ENCODE measurements at regions not wholly inside any gene's neighbourhood (a gene's known extent, or its start where the extent isn't known, plus 50 kb on each side); places are given as distances from the start of the nearest gene placed in this dataset.
A peak's percentile ranks its signal among the peaks of the same experiment; 100 is the strongest.
"Not testable (repeated sequence)": the region's sequence is repeated elsewhere in the genome, so short reads cannot be mapped to it uniquely, and the experiment has no call there.

DNA sequence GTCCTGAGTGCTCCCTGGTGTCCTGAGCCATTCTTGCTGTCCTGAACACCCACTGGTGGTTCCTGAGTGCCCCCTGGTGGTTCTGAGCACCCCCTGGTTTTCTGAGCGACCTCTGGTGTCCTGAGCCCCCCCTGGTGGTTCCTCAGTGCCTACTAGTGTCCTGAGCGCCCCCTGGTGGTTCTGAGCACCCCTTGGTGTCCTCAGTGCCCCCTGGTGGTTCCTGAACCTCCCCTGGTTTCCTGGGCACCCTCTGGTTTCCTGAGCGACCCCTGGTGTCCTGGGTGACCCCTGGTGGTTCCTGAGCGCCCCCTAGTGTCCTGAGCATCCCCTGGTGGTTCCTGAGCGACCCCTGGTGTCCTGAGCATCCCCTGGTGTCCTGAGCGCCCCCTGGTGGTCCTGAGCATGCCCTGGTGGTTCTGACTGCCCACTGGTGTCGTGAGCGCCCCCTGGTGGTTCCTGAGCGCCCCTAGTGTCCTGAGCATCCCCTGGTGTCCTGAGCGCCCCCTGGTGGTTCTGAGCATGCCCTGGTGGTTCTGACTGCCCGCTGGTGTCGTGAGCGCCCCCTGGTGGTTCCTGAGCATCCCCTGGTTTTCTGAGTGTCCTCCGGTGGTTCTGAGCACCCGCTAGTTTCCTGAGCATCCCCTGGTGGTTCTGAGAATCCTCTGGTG, 473.1 kb downstream of the TMEM121 start:
- TF ChIP-seq, protein P1, sequence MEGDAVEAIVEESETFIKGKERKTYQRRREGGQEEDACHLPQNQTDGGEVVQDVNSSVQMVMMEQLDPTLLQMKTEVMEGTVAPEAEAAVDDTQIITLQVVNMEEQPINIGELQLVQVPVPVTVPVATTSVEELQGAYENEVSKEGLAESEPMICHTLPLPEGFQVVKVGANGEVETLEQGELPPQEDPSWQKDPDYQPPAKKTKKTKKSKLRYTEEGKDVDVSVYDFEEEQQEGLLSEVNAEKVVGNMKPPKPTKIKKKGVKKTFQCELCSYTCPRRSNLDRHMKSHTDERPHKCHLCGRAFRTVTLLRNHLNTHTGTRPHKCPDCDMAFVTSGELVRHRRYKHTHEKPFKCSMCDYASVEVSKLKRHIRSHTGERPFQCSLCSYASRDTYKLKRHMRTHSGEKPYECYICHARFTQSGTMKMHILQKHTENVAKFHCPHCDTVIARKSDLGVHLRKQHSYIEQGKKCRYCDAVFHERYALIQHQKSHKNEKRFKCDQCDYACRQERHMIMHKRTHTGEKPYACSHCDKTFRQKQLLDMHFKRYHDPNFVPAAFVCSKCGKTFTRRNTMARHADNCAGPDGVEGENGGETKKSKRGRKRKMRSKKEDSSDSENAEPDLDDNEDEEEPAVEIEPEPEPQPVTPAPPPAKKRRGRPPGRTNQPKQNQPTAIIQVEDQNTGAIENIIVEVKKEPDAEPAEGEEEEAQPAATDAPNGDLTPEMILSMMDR (IDR thresholded peaks at IDR 0.05; ENCODE audit: insufficient read depth, low read depth, low read length): peak; percentile 2
- no peak overlapping the region for H3K4me3 ChIP-seq (ENCODE audit: low read depth, low read length)
- DNase-seq (ENCODE audit: low read depth): peak; percentile 0

DNA sequence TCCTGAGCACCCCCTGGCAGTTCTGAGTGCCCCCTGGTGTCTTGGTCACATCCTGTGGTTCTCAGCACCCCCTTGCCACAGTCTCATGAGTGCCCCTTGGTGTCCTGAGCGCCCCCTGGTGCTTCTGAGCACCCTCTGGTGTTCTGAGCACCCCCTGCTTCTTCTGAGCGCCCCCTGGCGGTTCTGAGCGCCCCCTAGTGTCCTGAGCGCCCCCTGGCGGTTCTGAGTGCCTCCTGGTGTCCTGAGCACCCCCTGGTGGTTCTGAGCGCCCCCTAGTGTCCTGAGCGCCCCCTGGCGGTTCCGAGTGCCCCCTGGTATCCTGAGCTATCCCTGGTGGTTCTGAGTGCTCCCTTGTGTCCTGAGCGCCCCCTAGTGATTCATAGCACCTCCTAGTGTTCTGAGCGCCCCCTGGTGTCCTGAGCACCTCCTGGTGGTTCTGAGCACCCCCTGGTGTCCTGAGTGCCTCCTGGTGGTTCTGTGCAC, 473.7 kb downstream of the TMEM121 start:
- DNase-seq (ENCODE audit: low read depth); H3K4me3 ChIP-seq (ENCODE audit: low read depth, low read length): not testable (repeated sequence)

DNA sequence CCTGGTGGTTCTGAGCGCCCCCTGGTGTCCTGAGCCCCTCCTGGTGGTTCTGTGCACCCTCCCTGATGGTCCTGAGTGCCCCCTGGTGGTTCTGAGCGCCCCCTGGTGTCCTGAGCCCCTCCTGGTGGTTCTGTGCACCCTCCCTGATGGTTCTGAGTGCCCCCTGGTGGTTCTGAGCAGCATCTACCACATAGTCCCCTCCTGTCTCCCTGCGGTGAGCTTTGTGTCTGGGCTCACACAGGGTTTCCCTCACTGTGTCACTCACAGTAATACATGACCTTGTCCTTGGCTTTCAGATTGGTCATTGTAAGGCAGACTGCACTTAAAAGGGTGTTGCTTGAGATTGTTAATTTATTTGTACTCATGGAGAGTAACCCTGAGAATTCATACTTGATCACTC, 474.9 kb downstream of the TMEM121 start:
- not testable (repeated sequence) for DNase-seq (ENCODE audit: low read depth); H3K4me3 ChIP-seq (ENCODE audit: low read depth, low read length)

DNA sequence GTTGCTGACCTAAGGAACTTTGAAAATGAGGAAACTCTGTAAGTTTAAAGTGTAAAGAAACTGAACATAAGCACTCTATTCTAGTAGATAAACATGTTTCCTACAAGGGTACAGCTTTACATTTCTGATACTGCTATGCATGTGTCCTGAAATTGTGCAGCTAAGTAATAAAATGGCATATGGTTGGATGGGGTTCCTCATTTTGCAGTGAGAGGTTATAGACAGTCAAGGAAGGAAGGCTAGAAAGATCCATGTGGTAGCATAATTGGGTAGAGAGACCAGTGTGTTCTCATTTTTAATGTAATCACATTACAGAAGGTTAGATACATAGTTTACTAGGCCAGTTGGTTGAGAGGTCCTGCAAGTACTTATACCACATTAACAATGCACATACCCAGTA, 477.0 kb downstream of the TMEM121 start:
- no peak overlapping the region for H3K4me3 ChIP-seq (ENCODE audit: low read depth, low read length)
- TF ChIP-seq, protein P1 (IDR thresholded peaks at IDR 0.05; ENCODE audit: insufficient read depth, low read depth, low read length): no peak

DNA sequence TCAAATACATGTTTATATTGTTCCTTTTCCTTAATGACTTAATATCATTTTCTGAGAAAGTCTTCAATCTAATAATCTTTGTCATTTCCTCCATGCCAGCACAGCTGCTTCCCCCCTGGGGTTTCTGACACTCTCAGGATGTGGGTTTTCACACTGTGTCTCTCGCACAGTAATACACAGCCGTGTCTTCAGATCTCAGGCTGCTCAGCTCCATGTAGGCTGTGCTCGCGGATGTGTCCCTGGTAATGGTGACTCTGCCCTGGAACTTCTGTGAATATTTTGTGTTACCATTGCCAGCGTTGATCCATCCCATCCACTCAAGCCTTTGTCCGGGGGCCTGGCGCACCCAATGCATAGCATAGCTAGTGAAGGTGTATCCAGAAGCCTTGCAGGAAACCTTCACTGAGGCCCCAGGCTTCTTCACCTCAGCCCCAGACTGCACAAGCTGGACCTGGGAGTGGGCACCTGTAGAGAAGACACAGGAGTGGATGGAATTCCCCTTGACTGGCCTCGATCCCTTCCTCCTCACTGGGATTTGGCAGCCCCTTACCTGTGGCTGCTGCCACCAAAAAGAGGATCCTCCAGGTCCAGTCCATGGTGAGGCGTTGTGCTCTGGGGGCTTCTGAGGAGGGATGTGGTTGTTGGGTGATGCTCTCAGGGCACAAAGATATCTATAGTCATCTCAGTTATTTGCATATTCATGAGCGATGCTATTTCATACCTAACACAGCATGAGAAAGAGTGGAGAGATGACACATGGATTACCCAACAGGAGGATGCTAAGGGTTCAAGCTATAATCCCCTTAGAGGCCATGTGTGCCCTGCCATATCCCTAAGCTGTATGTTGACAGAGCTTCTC, 478.8 kb downstream of the TMEM121 start:
- not testable (repeated sequence) for H3K4me3 ChIP-seq (ENCODE audit: low read depth, low read length); DNase-seq (ENCODE audit: low read depth)

More for the DNA sequence above, 477.0 kb downstream of the TMEM121 start:
- DNase-seq (ENCODE audit: low read depth): no peak

DNA sequence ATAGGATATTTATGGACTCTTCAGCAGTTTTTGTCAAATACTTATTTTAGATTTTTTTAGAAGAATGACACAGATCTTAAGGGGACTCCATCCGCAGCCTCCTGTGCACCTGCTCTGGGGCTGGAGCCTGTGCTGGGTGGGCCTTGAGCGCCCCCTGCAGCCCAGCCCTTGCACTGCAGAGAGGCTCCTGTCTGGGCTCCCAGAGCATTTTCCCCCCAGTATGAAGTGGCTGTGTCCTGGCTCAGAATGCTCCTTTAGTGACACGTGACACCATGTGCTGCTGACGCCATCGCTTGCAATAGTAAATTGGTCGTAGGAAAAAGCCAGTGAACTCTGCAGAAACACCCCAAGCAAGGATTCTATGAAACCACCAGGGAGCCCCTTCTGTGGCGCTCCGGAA, 479.7 kb downstream of the TMEM121 start:
- not testable (repeated sequence) for H3K4me3 ChIP-seq (ENCODE audit: low read depth, low read length); DNase-seq (ENCODE audit: low read depth)

DNA sequence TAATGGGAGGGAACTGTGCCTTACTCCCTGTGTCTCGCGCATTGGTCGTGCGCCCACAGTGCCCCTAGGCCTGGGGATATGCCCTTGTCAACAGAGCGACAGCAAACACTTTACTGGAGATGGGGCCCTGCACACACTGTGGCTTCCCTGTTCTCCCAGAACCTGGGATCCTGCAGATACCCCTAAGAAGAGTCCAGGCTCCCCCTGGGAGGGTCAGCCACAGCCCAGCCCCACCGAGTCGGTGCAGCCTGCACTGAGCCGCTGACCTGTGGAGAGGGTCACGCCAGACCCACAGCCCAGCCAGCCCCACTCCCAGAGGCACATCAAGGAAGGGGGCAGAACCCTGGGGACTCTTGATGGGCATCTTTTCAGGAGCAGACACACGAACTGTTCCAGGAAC, 480.3 kb downstream of the TMEM121 start:
- not testable (repeated sequence) for DNase-seq (ENCODE audit: low read depth)

DNA sequence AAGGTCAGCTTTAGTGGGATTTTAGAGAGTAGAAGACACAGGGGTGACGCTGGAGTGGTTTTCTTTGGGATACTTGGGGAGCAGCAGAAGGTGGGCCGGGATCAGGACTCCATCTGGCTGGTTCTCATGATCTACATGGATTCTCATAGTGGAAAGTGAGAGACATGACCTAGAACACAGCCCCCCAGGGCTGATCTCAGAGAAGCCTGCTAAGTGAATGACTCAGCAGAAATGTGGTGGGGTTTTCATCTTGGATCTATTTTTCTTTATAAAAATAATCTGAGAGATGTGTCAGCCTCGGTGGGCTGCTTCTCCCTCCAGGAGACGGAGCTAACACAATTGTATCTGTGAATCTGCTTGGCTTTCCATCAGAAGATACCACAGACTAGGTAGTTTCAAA, 484.4 kb downstream of the TMEM121 start:
- H3K4me3 ChIP-seq (ENCODE audit: low read depth, low read length): no peak overlapping the region
- DNase-seq (ENCODE audit: low read depth): no peak
- TF ChIP-seq, protein P1 (IDR thresholded peaks at IDR 0.05; ENCODE audit: insufficient read depth, low read depth, low read length): no peak

More for the DNA sequence above, 480.3 kb downstream of the TMEM121 start:
- H3K4me3 ChIP-seq (ENCODE audit: low read depth, low read length): not testable (repeated sequence)

DNA sequence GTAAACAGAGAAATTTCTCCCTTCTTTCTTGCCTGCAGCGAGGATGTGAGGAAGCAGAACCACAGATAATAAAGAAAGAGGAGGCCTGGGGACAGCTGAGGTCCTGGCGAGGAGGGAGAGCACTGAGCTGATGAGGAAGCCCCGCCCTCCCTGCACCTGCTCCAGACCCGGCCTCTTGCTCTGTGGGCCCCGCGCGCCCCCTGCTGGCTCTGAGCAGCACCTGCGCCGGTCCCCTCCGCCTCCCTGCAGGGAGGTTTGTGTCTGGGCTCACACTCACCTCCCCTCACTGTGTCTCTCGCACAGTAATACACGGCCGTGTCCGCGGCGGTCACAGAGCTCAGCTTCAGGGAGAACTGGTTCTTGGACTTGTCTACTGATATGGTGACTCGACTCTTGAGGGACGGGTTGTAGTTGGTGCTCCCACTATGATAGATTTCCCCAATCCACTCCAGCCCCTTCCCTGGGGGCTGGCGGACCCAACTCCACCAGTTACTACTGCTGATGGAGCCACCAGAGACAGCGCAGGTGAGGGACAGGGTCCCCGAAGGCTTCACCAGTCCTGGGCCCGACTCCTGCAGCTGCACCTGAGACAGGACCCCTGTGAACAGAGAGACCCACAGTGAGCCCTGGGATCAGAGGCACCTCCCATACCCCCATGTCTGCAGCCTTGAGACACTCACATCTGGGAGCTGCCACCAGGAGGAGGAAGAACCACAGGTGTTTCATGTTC, 485.4 kb downstream of the TMEM121 start:
- DNase-seq (ENCODE audit: low read depth); H3K4me3 ChIP-seq (ENCODE audit: low read depth, low read length): not testable (repeated sequence)
- TF ChIP-seq, protein P1 (IDR thresholded peaks at IDR 0.05; ENCODE audit: insufficient read depth, low read depth, low read length): peak; percentile 12

DNA sequence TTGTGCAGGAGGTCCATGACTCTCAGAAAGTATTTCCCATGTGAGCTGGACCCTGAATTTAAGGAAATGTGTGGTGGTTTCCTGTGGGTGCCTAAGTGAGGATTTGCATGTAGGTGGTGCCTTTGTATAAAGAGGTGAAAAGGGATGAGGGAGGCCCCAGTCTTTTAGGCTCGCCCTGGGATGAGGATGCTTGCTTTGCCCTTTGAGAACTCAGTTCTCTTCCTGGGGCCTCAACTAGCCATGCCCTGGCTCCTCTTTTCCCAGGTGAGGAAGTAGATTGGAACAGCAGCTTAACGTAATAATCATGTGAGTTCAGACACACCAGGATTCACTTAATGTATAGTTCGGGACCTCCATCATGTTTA, 486.0 kb downstream of the TMEM121 start:
- not testable (repeated sequence) for H3K4me3 ChIP-seq (ENCODE audit: low read depth, low read length); DNase-seq (ENCODE audit: low read depth)

Measured in fibroblast of villous mesenchyme (primary cell).